Spleen (tissue), 7 donors: ENCODE measurements at regions not wholly inside any gene's neighbourhood (a gene's known extent, or its start where the extent isn't known, plus 50 kb on each side); places are given as distances from the start of the nearest gene placed in this dataset.

ENCODE experiments used
- POLR2A ChIP-seq, 3 donors: fragments of 450-650 bp; IDR thresholded peaks; one replicate each; pipeline ENCODE4 v1.5.1; 2017; ENCODE audit warnings: antibody characterized with exemption in 3 of 3, mild to moderate bottlenecking in 1 of 3
- TF ChIP-seq, protein P1 (sequence below), 11 experiments: fragments of 200-600 bp in 7 of 11; fragments of 450-650 bp in 4 of 11; sonication (generic) in 4 of 11; IDR thresholded peaks in 8 of 11; conservative IDR thresholded peaks in 3 of 11; 1 replicate in 7 of 11; 2 replicates in 4 of 11; pipeline versions ENCODE4 v1.4.0 to v1.8.0; 2016 to 2021; ENCODE audit warnings: antibody characterized with exemption in 11 of 11, inconsistent platforms in 4 of 11, mild to moderate bottlenecking in 1 of 11
- donor health status: DM: no; HTN: no; CAD: no; lungs with moderate emphysema.
- donor health status: DM: no; HTN: no; CAD: no.
- donor health status: DM: no; HTN: no; CAD: no.

DNA sequence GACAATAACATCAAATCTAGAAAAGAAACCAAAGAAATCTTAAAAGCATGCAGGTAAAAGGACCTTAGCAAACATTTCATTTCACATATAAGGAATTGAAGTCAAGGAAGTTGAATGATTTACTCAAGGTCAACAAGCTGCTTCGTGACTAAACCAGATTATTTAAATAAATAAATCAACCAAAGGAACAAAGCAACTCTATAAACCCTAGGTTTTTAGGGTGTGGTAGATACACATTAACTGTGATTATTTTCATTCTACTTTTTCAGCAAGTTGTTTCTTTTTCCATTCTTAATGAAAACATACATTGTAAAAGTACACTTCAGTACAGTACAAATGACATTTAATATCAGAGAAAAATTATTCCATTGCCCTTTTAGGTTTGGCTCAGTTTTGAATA lies 382.0 kb upstream of the STEAP1 start:
- TF ChIP-seq, protein P1, sequence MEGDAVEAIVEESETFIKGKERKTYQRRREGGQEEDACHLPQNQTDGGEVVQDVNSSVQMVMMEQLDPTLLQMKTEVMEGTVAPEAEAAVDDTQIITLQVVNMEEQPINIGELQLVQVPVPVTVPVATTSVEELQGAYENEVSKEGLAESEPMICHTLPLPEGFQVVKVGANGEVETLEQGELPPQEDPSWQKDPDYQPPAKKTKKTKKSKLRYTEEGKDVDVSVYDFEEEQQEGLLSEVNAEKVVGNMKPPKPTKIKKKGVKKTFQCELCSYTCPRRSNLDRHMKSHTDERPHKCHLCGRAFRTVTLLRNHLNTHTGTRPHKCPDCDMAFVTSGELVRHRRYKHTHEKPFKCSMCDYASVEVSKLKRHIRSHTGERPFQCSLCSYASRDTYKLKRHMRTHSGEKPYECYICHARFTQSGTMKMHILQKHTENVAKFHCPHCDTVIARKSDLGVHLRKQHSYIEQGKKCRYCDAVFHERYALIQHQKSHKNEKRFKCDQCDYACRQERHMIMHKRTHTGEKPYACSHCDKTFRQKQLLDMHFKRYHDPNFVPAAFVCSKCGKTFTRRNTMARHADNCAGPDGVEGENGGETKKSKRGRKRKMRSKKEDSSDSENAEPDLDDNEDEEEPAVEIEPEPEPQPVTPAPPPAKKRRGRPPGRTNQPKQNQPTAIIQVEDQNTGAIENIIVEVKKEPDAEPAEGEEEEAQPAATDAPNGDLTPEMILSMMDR (IDR thresholded peaks at IDR 0.05 in 8 of 11, conservative IDR thresholded peaks at IDR 0.05 in 3 of 11) = no peak
- TF ChIP-seq POLR2A (IDR thresholded peaks at IDR 0.05) = no peak
